ENCODE measurements at regions not wholly inside any gene's neighbourhood (a gene's known extent, or its start where the extent isn't known, plus 50 kb on each side); places are given as distances from the start of the nearest gene placed in this dataset.

DNA sequence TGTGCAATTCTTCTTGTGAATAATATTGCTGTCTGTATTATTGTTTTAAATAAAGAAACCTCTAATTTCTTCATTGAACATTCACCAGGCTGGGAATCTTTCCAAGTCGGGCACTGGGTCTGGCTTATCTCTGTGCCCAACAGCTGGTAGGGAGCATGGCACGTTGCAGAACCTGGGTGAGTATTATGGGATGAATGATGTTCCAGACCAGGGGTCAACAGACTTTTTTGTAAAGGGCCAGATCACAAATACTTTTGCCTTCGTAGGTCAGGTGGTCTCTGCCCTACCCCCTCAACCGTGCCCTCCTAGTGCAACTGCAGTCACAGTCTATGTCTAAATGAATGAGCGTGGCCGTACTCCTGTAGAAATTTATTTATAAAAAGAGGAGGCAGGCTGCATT, 81.6 kb upstream of the FOXQ1 start:
- no peak overlapping the region for H3K4me3 ChIP-seq (ENCODE audit: low read depth in 1 of 2, low read length in 2 of 2)
- no peaks in the 10 kb centered on the region for H3K36me3 ChIP-seq (ENCODE audit: control insufficient read depth in 1 of 2, insufficient read depth in 2 of 2, low read length in 2 of 2)
- no peaks in the 10 kb centered on the region for H3K27me3 ChIP-seq (ENCODE audit: low read depth, low read length)
- H3K27ac ChIP-seq (ENCODE audit: low read length), result no peak overlapping the region
- H3K4me1 ChIP-seq (ENCODE audit: control insufficient read depth in 1 of 2, insufficient read depth in 2 of 2, low read length in 2 of 2), result peaks cover 0 to 5% of the 10 kb centered on the region in 2 donors
- no peaks in the 10 kb centered on the region for H3K9me3 ChIP-seq (ENCODE audit: control insufficient read depth in 1 of 2, low read length in 2 of 2)

DNA sequence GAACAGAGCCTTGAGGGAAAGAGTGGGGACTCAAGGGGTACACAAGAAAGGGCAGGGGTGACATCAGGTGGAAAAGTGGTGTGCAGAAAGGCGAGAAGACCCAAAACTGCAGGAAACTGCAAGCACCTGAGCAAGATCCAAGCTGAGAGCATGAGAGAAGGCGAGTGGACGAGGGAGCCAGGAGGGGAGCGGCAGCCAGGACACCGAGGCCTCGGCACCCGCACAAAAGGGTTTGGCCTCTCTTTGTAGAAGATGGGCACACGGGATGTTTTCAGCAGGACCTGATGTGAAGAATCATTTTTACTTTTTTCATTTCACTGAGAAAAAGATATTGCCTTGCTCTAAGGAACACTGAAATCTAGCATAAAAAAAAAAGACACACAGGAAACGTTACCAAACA, 82.1 kb upstream of the FOXQ1 start:
- Histone ChIP-seq H3K4me3 (ENCODE audit: low read depth in 1 of 2, low read length in 2 of 2) (no peak overlapping the region), H3K27me3 (ENCODE audit: low read depth, low read length) (no peaks in the 10 kb centered on the region), H3K27ac (ENCODE audit: low read length) (no peak overlapping the region), H3K4me1 (ENCODE audit: control insufficient read depth in 1 of 2, insufficient read depth in 2 of 2, low read length in 2 of 2) (peaks cover 0 to 5% of the 10 kb centered on the region in 2 donors), H3K36me3 (ENCODE audit: control insufficient read depth in 1 of 2, insufficient read depth in 2 of 2, low read length in 2 of 2) (no peaks in the 10 kb centered on the region), H3K9me3 (ENCODE audit: control insufficient read depth in 1 of 2, low read length in 2 of 2) (no peaks in the 10 kb centered on the region)

DNA sequence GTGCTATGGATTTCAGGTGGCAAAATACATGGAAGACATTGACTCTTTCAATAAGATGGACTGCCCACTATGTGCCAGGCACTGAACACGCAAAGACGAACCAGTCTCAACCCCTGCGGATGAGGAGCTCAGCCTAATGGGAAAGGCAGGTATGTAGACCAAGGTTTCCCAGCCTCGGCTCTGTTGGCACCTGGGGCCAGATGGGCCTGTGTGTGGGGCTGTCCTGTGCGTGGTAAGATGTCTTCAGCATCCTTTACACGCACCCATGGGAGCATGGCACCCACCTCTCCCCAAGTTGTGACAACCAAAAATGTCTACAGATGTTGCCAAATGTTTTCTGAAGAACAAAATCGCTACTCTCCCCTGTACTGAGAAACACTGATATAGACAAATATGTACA, 82.6 kb upstream of the FOXQ1 start:
- H3K36me3 ChIP-seq (ENCODE audit: control insufficient read depth in 1 of 2, insufficient read depth in 2 of 2, low read length in 2 of 2), result no peaks in the 10 kb centered on the region
- no peak overlapping the region for H3K4me3 ChIP-seq (ENCODE audit: low read depth in 1 of 2, low read length in 2 of 2)
- no peaks in the 10 kb centered on the region for H3K27me3 ChIP-seq (ENCODE audit: low read depth, low read length)
- H3K9me3 ChIP-seq (ENCODE audit: control insufficient read depth in 1 of 2, low read length in 2 of 2), result no peaks in the 10 kb centered on the region
- no peak overlapping the region for H3K27ac ChIP-seq (ENCODE audit: low read length)
- peaks cover 0 to 5% of the 10 kb centered on the region in 2 donors for H3K4me1 ChIP-seq (ENCODE audit: control insufficient read depth in 1 of 2, insufficient read depth in 2 of 2, low read length in 2 of 2)

DNA sequence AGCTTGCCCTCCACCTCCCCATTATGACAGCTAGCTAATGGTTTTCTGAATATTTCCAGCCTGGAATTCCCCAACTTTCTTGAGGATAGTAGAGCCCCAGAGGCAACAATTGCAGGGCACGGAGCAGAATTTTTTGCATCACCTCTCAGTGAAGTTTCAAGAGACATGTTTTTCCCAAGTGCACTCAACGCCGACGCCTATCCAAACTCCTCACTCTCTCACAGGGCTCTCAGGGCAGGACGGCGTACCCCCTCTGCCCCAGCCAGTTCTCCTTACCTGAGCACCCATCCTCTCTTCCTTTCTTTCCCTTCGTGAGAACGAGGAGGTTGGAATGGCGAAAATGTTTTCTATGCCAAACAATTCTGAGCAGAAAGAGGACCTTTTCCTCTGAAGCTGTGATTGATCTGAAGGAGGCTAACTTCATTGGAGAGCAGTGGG, 83.1 kb upstream of the FOXQ1 start:
- Histone ChIP-seq H3K27ac (ENCODE audit: low read length) (no peak overlapping the region), H3K27me3 (ENCODE audit: low read depth, low read length) (no peaks in the 10 kb centered on the region)

DNA sequence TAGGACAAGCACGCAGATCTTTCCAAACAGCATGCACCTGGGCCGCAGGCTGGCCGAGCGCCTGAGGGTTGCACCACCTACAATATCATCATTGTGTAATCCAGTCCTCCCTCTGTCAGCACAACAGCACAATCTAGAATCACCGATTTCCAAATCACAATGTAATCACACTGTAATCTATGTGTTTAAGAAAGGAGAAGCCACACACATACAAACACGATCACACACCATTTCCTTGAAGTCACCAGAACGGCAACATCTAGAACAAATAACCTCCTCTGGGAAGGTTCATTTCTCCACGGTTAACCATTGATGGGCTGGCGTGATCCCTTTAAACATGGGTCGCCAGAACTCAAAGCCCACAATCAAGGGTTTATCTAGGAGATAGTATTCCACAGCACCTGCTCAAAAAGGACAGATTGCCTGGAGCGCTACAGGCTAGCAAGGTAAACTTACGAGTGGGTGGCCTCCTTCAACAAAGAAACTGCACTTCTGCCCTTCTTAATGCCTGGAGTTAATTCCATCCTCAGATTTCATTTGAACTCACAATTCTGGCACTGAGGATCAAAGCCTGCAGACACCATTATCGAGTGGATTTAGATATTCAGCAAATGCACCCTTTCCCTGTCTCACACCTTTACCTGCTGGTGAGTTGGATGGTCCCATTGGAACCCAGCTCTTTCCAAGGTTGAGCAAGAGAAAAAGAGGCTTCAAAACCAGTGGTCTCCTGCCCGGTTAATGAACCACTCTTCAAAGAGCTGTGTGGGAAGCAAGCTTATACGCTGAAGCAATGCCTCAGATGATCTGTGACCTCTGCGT, 83.8 kb upstream of the FOXQ1 start:
- H3K4me1 ChIP-seq (ENCODE audit: control insufficient read depth in 1 of 2, insufficient read depth in 2 of 2, low read length in 2 of 2), result peaks cover 0 to 5% of the 10 kb centered on the region in 2 donors
- no peak overlapping the region for H3K4me3 ChIP-seq (ENCODE audit: low read depth in 1 of 2, low read length in 2 of 2)
- no peak overlapping the region for H3K27ac ChIP-seq (ENCODE audit: low read length)
- no peaks in the 10 kb centered on the region for H3K27me3 ChIP-seq (ENCODE audit: low read depth, low read length)
- H3K36me3 ChIP-seq (ENCODE audit: control insufficient read depth in 1 of 2, insufficient read depth in 2 of 2, low read length in 2 of 2), result no peaks in the 10 kb centered on the region
- no peaks in the 10 kb centered on the region for H3K9me3 ChIP-seq (ENCODE audit: control insufficient read depth in 1 of 2, low read length in 2 of 2)

More for the DNA sequence above, 83.1 kb upstream of the FOXQ1 start:
- H3K36me3 ChIP-seq (ENCODE audit: control insufficient read depth in 1 of 2, insufficient read depth in 2 of 2, low read length in 2 of 2), result no peaks in the 10 kb centered on the region
- peaks cover 0 to 5% of the 10 kb centered on the region in 2 donors for H3K4me1 ChIP-seq (ENCODE audit: control insufficient read depth in 1 of 2, insufficient read depth in 2 of 2, low read length in 2 of 2)
- H3K4me3 ChIP-seq (ENCODE audit: low read depth in 1 of 2, low read length in 2 of 2), result no peak overlapping the region
- H3K9me3 ChIP-seq (ENCODE audit: control insufficient read depth in 1 of 2, low read length in 2 of 2), result no peaks in the 10 kb centered on the region

DNA sequence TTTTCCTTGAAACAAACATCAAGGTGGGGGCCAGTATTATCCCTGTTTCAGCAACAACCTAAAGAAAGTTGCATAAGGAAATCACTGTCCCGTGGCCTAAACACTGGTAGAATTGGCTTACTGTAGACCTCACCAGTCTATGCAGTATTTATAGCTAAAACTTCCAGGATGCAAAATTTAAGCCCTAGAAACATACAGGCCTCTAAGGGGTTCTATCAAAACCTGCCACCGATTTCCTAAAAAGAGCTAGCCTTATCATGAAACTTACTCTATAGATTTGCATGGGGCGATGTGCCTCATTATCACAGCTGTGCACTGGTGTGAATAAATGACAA, 84.3 kb upstream of the FOXQ1 start:
- peaks cover 0 to 5% of the 10 kb centered on the region in 2 donors for H3K4me1 ChIP-seq (ENCODE audit: control insufficient read depth in 1 of 2, insufficient read depth in 2 of 2, low read length in 2 of 2)
- no peak overlapping the region for H3K27ac ChIP-seq (ENCODE audit: low read length)
- H3K4me3 ChIP-seq (ENCODE audit: low read depth in 1 of 2, low read length in 2 of 2), result no peak overlapping the region
- no peaks in the 10 kb centered on the region for H3K36me3 ChIP-seq (ENCODE audit: control insufficient read depth in 1 of 2, insufficient read depth in 2 of 2, low read length in 2 of 2)
- H3K9me3 ChIP-seq (ENCODE audit: control insufficient read depth in 1 of 2, low read length in 2 of 2), result no peaks in the 10 kb centered on the region
- no peaks in the 10 kb centered on the region for H3K27me3 ChIP-seq (ENCODE audit: low read depth, low read length)

DNA sequence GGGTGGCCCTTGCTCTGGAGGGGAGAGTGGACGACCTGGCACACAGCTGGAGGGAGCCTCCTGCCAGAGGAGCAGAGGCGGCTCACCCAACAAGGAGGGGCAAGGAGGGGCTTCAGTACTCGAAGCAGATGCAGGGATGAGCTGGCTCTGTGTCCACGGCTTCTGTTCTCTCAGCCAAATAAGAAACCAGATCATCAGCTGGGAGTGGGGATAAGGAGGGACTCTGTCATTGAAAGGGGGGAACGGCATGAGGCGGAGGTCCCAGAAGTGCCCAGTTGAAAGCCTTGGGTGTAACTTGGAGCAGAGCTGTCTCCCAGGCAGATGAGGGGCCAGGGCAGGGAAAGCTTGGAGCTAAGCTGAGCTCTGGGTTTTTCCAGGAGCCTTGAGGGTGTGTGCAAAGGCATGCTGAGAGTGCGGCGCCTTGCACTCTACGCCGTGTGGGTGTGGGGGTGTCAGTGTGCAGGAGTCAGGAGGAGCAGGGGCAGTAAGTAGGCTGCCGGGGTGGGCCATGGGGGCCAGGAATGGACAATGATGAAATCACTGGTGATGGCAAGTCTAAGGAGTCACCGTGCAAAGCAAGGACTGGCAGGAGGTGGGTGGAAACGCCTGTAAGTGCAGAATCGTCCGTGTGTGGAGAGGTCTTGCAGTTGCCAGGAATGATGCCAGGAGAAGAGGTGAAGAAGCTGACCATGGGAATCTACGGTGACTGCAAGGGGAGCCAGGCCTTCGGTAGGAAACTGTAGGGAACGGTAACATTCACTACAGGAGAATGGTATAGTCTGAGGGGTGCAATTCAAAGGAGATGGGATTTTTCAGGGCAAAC, 85.4 kb upstream of the FOXQ1 start:
- H3K9me3 ChIP-seq (ENCODE audit: control insufficient read depth in 1 of 2, low read length in 2 of 2), result no peaks in the 10 kb centered on the region
- no peaks in the 10 kb centered on the region for H3K27me3 ChIP-seq (ENCODE audit: low read depth, low read length)
- H3K4me3 ChIP-seq (ENCODE audit: low read depth in 1 of 2, low read length in 2 of 2), result no peak overlapping the region
- no peak overlapping the region for H3K27ac ChIP-seq (ENCODE audit: low read length)
- H3K36me3 ChIP-seq (ENCODE audit: control insufficient read depth in 1 of 2, insufficient read depth in 2 of 2, low read length in 2 of 2), result no peaks in the 10 kb centered on the region
- H3K4me1 ChIP-seq (ENCODE audit: control insufficient read depth in 1 of 2, insufficient read depth in 2 of 2, low read length in 2 of 2), result peaks cover 0 to 5% of the 10 kb centered on the region in 2 donors

DNA sequence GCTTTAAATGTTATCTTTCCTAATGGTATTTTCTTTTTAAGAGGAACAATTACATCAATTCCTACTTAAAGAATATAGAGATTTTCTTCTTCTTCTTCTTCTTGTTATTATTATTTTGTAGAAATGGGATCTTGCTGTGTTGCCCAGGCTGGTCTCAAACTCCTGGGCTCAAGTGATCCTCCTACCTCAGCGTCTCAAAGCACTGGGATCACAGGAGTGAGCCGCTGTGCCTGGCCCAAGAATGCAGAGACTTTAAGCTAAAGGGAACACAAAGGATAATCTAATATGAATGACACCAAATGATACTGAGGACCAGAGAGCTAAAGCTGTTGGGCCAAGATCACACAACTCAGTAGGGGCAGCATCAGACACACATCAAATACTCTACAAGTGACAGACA, 87.4 kb upstream of the FOXQ1 start:
- H3K9me3 ChIP-seq (ENCODE audit: control insufficient read depth in 1 of 2, low read length in 2 of 2), result no peaks in the 10 kb centered on the region
- H3K36me3 ChIP-seq (ENCODE audit: control insufficient read depth in 1 of 2, insufficient read depth in 2 of 2, low read length in 2 of 2), result no peaks in the 10 kb centered on the region
- no peaks in the 10 kb centered on the region for H3K27me3 ChIP-seq (ENCODE audit: low read depth, low read length)
- H3K4me3 ChIP-seq (ENCODE audit: low read depth in 1 of 2, low read length in 2 of 2), result no peak overlapping the region
- H3K4me1 ChIP-seq (ENCODE audit: control insufficient read depth in 1 of 2, insufficient read depth in 2 of 2, low read length in 2 of 2), result no peaks in the 10 kb centered on the region
- H3K27ac ChIP-seq (ENCODE audit: low read length), result no peak overlapping the region

DNA sequence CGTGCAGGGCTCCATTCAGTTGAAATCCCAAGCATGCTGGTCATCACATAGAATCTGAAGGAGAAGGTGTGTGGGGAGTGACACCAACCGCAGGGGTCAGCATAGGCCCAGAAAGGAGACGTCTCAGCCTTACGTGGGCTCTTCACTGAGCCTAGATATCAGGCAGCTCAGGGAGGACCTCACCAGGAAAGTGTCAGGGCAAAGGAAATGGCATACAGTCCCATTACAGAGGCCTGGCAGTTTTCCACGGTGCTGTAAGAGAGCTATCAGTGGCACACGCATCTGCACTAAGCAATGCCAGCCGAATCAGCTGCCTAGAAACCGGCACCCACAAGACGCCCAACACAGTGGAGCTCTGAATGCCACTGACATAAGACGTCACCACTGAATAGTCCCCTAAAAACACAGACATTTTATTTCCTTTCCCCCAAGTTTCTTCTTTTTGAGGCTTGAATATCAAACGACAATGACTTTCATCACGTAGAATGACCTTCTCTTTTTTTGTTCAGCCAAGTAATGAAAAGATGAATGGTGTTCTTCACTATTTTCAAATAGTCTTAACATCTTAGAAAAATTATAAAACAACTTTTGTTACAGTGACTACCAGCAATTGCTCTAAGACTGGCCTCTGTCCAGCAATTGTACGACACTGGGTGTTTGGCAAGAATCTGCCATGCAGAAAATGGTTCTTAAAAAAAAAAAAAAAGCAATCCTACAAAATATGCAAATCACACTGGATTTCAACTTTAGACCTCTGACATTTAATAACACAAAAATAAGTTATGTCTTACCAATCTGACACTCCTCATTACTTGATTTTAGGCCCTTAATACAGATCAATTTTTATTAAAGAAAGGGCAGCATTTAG, 88.9 kb upstream of the FOXQ1 start:
- Histone ChIP-seq H3K27ac (ENCODE audit: low read length) (no peak overlapping the region), H3K36me3 (ENCODE audit: control insufficient read depth in 1 of 2, insufficient read depth in 2 of 2, low read length in 2 of 2) (no peaks in the 10 kb centered on the region), H3K4me1 (ENCODE audit: control insufficient read depth in 1 of 2, insufficient read depth in 2 of 2, low read length in 2 of 2) (no peaks in the 10 kb centered on the region), H3K9me3 (ENCODE audit: control insufficient read depth in 1 of 2, low read length in 2 of 2) (no peaks in the 10 kb centered on the region), H3K4me3 (ENCODE audit: low read depth in 1 of 2, low read length in 2 of 2) (no peak overlapping the region), H3K27me3 (ENCODE audit: low read depth, low read length) (no peaks in the 10 kb centered on the region)

DNA sequence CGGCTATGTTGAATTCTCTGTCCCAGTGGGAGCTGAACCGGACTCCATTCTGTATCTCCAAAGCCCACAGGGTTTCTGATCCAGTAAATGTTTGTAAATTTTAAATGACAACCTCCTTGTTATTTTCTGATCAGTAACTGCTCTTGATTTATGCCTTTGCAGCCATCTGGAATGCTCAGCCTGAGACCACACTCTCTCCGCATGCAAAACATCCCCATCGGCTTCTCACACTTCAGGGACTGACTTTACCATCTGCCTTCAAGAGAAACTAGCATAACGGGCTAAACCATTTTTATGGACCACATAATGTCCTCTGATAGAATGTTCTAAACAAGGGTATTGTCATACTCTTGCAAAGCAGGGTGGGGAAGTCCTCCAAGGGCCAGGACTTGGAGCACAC, 94.5 kb upstream of the FOXQ1 start:
- H3K9me3 ChIP-seq (ENCODE audit: control insufficient read depth in 1 of 2, low read length in 2 of 2), result no peaks in the 10 kb centered on the region
- H3K27ac ChIP-seq (ENCODE audit: low read length), result no peak overlapping the region
- H3K4me3 ChIP-seq (ENCODE audit: low read depth in 1 of 2, low read length in 2 of 2), result no peak overlapping the region
- H3K4me1 ChIP-seq (ENCODE audit: control insufficient read depth in 1 of 2, insufficient read depth in 2 of 2, low read length in 2 of 2), result no peaks in the 10 kb centered on the region
- H3K36me3 ChIP-seq (ENCODE audit: control insufficient read depth in 1 of 2, insufficient read depth in 2 of 2, low read length in 2 of 2), result no peaks in the 10 kb centered on the region
- H3K27me3 ChIP-seq (ENCODE audit: low read depth, low read length), result no peaks in the 10 kb centered on the region

DNA sequence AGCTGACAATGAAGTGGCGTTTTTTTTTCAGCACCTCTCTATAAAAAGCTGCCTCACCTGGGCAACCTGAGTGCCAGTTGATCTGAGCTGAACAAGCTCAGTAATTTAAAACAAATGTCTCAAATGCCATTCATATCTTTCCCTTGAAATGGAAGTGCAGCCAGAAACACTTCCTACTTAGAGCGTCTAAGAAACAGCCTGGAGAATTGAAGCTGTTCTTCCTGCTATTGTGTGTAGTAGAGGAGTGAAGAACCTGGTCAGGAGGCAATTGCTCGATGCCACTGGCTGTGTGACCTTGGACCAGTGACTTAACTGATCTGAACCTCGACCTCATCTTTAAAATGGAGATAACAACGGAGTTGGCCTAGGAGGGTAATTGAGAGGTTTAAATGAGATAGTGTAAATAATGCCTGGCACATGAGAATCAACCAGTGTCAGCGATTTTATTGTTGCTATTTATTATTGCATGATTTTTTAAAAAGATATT, 95.4 kb upstream of the FOXQ1 start:
- H3K27me3 ChIP-seq (ENCODE audit: low read depth, low read length), result no peaks in the 10 kb centered on the region
- H3K4me3 ChIP-seq (ENCODE audit: low read depth in 1 of 2, low read length in 2 of 2), result no peak overlapping the region

More for the DNA sequence above, 95.4 kb upstream of the FOXQ1 start:
- Histone ChIP-seq H3K36me3 (ENCODE audit: control insufficient read depth in 1 of 2, insufficient read depth in 2 of 2, low read length in 2 of 2) (no peaks in the 10 kb centered on the region), H3K9me3 (ENCODE audit: control insufficient read depth in 1 of 2, low read length in 2 of 2) (no peaks in the 10 kb centered on the region), H3K27ac (ENCODE audit: low read length) (no peak overlapping the region), H3K4me1 (ENCODE audit: control insufficient read depth in 1 of 2, insufficient read depth in 2 of 2, low read length in 2 of 2) (no peaks in the 10 kb centered on the region)

All from muscle layer of duodenum (tissue), 2 donors.